Ishikawa (cell line): ENCODE measurements at regions not wholly inside any gene's neighbourhood (a gene's known extent, or its start where the extent isn't known, plus 50 kb on each side); places are given as distances from the start of the nearest gene placed in this dataset.

Experiments
- CEBPB ChIP-seq: IDR thresholded peaks from 2 replicates; pipeline ENCODE4 v1.6.1; 2012
- CREB1 ChIP-seq: IDR thresholded peaks from 2 replicates; pipeline ENCODE4 v1.6.1; 2012; ENCODE audit warnings: low read depth
- EGR1 ChIP-seq: IDR thresholded peaks from 2 replicates; pipeline ENCODE4 v1.6.1; 2012
- NFIC ChIP-seq: IDR thresholded peaks from 2 replicates; pipeline ENCODE4 v1.6.1; 2012
- RAD21 ChIP-seq: IDR thresholded peaks from 2 replicates; pipeline ENCODE4 v1.6.1; 2012; ENCODE audit warnings: low read depth
- REST ChIP-seq: IDR thresholded peaks from 2 replicates; pipeline ENCODE4 v1.6.1; 2012; ENCODE audit warnings: low read depth, mild to moderate bottlenecking
- TAF1 ChIP-seq: IDR thresholded peaks from 2 replicates; pipeline ENCODE4 v1.6.1; 2012; ENCODE audit warnings: low read depth, mild to moderate bottlenecking
- TEAD4 ChIP-seq: IDR thresholded peaks from 2 replicates; pipeline ENCODE4 v1.6.1; 2012
- USF1 ChIP-seq: IDR thresholded peaks from 2 replicates; pipeline ENCODE4 v1.6.1; 2012
- YY1 ChIP-seq: IDR thresholded peaks from 2 replicates; pipeline ENCODE4 v1.6.1; 2012; ENCODE audit warnings: low read depth
- ZBTB7A ChIP-seq: IDR thresholded peaks from 2 replicates; pipeline ENCODE4 v1.6.1; 2012; ENCODE audit warnings: low read depth

GRCh38 chr14:58805057-58805456 is 167.3 kb downstream of the DACT1 start:
- no peak for TF ChIP-seq RAD21
- no peak for TF ChIP-seq REST
- TF ChIP-seq CREB1, result no peak
- TF ChIP-seq YY1, result no peak
- TF ChIP-seq TAF1, result no peak
- TF ChIP-seq EGR1, result no peak
- TF ChIP-seq TEAD4, result no peak
- TF ChIP-seq USF1, result no peak
- no peak for TF ChIP-seq NFIC
- no peak for TF ChIP-seq CEBPB
- no peak for TF ChIP-seq ZBTB7A
